ENCODE measurements at regions not wholly inside any gene's neighbourhood (a gene's known extent, or its start where the extent isn't known, plus 50 kb on each side); places are given as distances from the start of the nearest gene placed in this dataset.

DNA sequence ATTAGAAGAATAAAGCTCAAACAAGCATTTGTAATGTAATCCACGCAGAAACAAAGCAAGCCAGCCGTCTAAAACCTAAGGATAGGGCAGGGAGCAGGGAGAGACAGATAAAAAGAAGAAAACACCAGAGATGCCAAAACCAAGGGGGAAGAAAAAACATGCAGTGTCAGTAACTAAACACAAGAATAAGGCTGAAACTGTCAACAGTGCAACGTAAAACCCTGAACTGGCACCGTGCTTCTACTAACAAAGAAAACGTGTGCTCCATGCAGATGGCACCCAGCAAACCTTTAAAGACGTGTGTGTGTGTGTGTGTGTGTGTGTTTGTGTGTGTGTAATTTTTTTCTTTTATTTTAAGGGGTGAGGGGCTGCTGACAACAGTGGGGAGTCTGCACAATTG, 88.4 kb upstream of the TAB2 start:
- H3K9ac ChIP-seq (ENCODE audit: low read length): no peak overlapping the region
- no peaks in the 10 kb centered on the region for H3K79me2 ChIP-seq (ENCODE audit: low read length)
- H4K20me1 ChIP-seq (ENCODE audit: insufficient read depth, low read length): no peaks in the 10 kb centered on the region
- H3K4me1 ChIP-seq (ENCODE audit: low read length): peaks cover 47% of the 10 kb centered on the region
- no peaks in the 10 kb centered on the region for H3K36me3 ChIP-seq (replicated peaks; ENCODE audit: low read depth, low read length)
- H3K4me3 ChIP-seq (ENCODE audit: low read length): no peak overlapping the region
- H3K9me3 ChIP-seq (ENCODE audit: insufficient read depth, low read length): no peaks in the 10 kb centered on the region
- H3K27me3 ChIP-seq (ENCODE audit: low read depth, low read length): no peaks in the 10 kb centered on the region
- TF ChIP-seq CTCF (IDR thresholded peaks at IDR 0.05; ENCODE audit: low read depth, low read length) (no peak), EZH2phosphoT487 (IDR thresholded peaks at IDR 0.05; ENCODE audit: low read depth) (no peak)
- no peak overlapping the region for H3K27ac ChIP-seq (ENCODE audit: low read length)
- no peak overlapping the region for H3K4me2 ChIP-seq (ENCODE audit: low read length)
- H2AFZ ChIP-seq (ENCODE audit: low read depth, low read length): no peak overlapping the region

DNA sequence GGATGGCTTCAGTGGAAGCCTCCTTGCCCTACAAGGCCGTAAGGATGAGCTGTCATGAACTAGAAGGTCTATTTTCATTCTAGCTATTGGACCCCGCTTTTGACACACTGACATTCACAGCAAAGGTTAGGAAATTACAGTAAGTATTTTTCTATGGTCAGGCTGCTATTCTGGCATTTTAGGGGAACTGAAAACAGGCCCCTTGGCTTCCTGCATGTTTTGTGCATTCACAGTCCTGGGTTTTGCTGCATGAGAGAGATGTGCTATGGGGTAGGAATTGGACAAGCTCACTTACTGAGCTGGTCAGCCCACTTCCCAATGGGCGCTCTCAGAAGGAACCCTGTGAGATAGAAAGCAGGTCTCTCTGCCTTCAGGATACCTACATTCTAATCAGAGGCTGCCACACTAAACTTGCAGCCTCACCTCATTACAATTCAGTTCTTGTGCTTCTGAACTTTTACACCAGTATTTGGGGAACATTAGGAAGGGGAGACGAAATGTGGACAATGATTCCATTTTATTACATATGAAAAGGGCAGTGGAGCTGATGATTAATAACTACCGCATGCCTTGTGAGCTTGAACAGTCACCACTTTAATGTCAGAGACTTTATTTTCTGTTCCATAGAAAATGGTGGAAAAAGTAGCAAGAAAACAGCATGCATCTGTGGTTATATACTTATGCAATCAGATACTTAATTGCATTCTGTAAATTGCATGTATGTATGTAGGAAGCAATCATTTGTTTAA, 86.6 kb upstream of the TAB2 start:
- H3K9ac ChIP-seq (ENCODE audit: low read length): peak overlapping the region; percentile 22; the same call in 1 of the 2 replicates
- no peaks in the 10 kb centered on the region for H3K36me3 ChIP-seq (replicated peaks; ENCODE audit: low read depth, low read length)
- H3K4me1 ChIP-seq (ENCODE audit: low read length): peaks cover 64% of the 10 kb centered on the region
- TF ChIP-seq CTCF (IDR thresholded peaks at IDR 0.05; ENCODE audit: low read depth, low read length) (no peak), EZH2phosphoT487 (IDR thresholded peaks at IDR 0.05; ENCODE audit: low read depth) (no peak)
- peak overlapping the region; percentile 32 for H3K27ac ChIP-seq (ENCODE audit: low read length)
- no peak overlapping the region; the same call in 1 of the 2 replicates for H2AFZ ChIP-seq (ENCODE audit: low read depth, low read length)
- peak overlapping the region; percentile 76 for H3K4me2 ChIP-seq (ENCODE audit: low read length)
- H3K27me3 ChIP-seq (ENCODE audit: low read depth, low read length): no peaks in the 10 kb centered on the region
- H3K9me3 ChIP-seq (ENCODE audit: insufficient read depth, low read length): no peaks in the 10 kb centered on the region
- no peaks in the 10 kb centered on the region for H4K20me1 ChIP-seq (ENCODE audit: insufficient read depth, low read length)
- no peaks in the 10 kb centered on the region for H3K79me2 ChIP-seq (ENCODE audit: low read length)
- peak overlapping the region; percentile 41; the same call in 1 of the 2 replicates for H3K4me3 ChIP-seq (ENCODE audit: low read length)

DNA sequence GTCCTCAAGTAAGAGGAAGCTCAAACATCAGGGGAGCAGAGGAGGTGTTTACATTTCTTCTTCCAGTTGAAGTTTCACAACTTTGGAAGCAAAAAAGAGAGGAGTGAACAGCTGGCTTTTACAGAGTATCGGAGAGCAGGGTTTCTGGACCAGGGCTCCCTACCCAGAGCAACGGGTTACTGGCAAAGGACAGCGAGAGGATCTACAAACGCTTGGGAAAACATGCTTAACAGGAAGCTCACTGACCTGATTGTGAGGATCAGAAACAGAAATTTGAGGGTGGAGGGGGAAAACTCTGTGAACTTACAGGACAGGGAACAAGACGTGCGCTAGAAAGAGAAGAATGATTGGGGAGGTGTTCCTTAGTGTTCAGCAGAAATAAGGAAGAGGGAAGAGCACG, 85.7 kb upstream of the TAB2 start:
- Histone ChIP-seq H3K4me2 (ENCODE audit: low read length) (peak overlapping the region; percentile 76), H3K9me3 (ENCODE audit: insufficient read depth, low read length) (no peaks in the 10 kb centered on the region), H3K4me1 (ENCODE audit: low read length) (peaks cover 60% of the 10 kb centered on the region), H3K9ac (ENCODE audit: low read length) (no peak overlapping the region), H3K4me3 (ENCODE audit: low read length) (peak overlapping the region; percentile 41), H3K27ac (ENCODE audit: low read length) (peak overlapping the region; percentile 51), H3K27me3 (ENCODE audit: low read depth, low read length) (no peaks in the 10 kb centered on the region), H4K20me1 (ENCODE audit: insufficient read depth, low read length) (no peaks in the 10 kb centered on the region), H3K79me2 (ENCODE audit: low read length) (no peaks in the 10 kb centered on the region), H3K36me3 (replicated peaks; ENCODE audit: low read depth, low read length) (no peaks in the 10 kb centered on the region), H2AFZ (ENCODE audit: low read depth, low read length) (0 out of 2 replicates have a peak overlapping the region, but pooled peaks have one; percentile 6)
- no peak for TF ChIP-seq EZH2phosphoT487 (IDR thresholded peaks at IDR 0.05; ENCODE audit: low read depth)

DNA sequence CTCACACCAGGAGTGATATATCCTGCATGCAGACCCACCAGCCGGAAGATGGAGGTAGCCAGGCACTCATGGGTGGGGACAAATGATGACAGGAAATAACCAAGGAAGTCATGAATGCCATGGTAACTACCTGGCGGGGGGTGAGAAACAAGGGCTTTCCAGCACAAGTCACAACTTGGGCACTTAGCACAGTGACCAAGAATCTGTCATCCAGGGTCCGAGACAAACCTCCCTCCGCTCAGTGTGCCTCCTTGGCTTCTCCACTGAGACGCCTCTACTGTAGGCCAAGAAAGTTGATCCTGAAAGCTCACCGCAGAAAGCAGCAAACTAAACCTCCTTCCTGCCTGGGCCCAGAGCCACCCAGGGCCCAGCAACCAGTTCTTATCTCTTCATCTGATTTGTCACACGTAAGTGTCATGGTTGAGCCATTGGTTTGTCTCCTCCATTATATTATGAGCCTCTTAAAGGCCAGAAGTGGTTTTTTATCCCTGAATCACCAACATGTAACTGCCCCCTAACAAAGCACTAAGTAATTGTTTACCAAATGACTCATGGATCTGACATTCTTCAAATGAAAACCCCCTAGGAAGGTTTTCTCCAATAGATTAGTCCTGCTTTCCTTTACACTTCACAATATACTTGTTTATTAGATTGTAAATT, 84.3 kb upstream of the TAB2 start:
- no peak overlapping the region for H2AFZ ChIP-seq (ENCODE audit: low read depth, low read length)
- no peak overlapping the region for H3K27ac ChIP-seq (ENCODE audit: low read length)
- no peaks in the 10 kb centered on the region for H3K9me3 ChIP-seq (ENCODE audit: insufficient read depth, low read length)
- H3K9ac ChIP-seq (ENCODE audit: low read length): no peak overlapping the region
- no peaks in the 10 kb centered on the region for H4K20me1 ChIP-seq (ENCODE audit: insufficient read depth, low read length)
- no peaks in the 10 kb centered on the region for H3K27me3 ChIP-seq (ENCODE audit: low read depth, low read length)
- TF ChIP-seq EZH2phosphoT487 (IDR thresholded peaks at IDR 0.05; ENCODE audit: low read depth) (no peak), CTCF (IDR thresholded peaks at IDR 0.05; ENCODE audit: low read depth, low read length) (no peak)
- H3K4me2 ChIP-seq (ENCODE audit: low read length): no peak overlapping the region
- no peaks in the 10 kb centered on the region for H3K79me2 ChIP-seq (ENCODE audit: low read length)
- no peaks in the 10 kb centered on the region for H3K36me3 ChIP-seq (replicated peaks; ENCODE audit: low read depth, low read length)
- H3K4me3 ChIP-seq (ENCODE audit: low read length): no peak overlapping the region
- H3K4me1 ChIP-seq (ENCODE audit: low read length): peaks cover 59% of the 10 kb centered on the region
